Stimulated activated CD4-positive, alpha-beta T cell treated with anti-CD3 and anti-CD28 coated beads, Interleukin-12 subunit alpha, Interleukin-12 subunit beta, amount 100 ng/mL, for 48 hours (primary cell): ENCODE measurements at regions not wholly inside any gene's neighbourhood (a gene's known extent, or its start where the extent isn't known, plus 50 kb on each side); places are given as distances from the start of the nearest gene placed in this dataset.

Source experiments
- DNase-seq, 3 donors: peaks; one replicate each; pipeline ENCODE4 v3.0.0-alpha.2; 2020; ENCODE audit warnings: low read depth in 2 of 3, low spot score in 1 of 3

GRCh38 chr16:27679899-27680298, 130.0 kb downstream of the KATNIP start:
- DNase-seq: no peak

- DNase-seq: no peak
These were observed 131.7 kb downstream of the KATNIP start for GRCh38 chr16:27681681-27682080.

GRCh38 chr16:27684047-27684446, 134.1 kb downstream of the KATNIP start:
- DNase-seq: no peak

- DNase-seq: no peak
These were observed 135.9 kb downstream of the KATNIP start for GRCh38 chr16:27685807-27686206.

DNA sequence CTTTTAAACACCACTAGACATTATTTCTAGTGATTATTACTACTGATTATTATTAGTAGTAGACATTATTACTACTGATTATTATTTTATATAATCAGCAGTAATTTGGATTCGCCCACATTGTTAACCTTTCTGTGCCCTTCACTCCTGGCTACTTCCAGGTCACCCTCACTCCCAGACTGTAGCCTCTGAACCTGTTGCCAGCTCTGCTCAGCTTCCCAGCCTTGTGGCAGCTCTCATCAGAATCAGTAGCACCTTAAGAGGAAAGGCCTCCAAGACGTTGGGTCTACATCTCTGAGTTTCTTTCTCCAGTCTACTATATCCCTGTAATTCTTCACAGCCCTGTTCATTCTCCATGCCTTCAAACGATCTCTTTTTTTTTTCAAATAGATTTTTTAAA, 137.0 kb downstream of the KATNIP start:
- DNase-seq: no peak

DNA sequence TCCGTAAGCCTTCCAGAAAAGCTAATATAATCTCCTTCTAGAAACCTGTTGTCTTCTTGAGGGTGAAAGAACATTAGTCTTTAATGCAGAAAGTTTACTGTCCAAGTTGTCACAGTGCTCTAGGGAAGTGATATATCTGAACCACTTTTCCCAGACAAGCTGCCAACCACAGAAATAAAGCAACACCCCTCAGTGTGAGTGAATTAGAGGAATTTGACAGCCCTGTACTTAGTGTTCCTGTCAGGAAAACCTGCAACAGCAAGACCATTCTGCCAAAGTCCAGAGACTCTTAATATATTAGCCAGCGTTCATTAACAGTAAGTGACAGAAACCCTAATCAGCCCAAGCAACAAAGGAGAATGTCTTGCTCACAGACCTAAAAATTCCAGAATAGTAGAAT, 137.7 kb downstream of the KATNIP start:
- no peak for DNase-seq

GRCh38 chr16:27689711-27690110, 139.8 kb downstream of the KATNIP start:
- DNase-seq: no peak

- peak in 2 of 3 donors; percentile 5 to 15 for DNase-seq
These were observed 140.7 kb downstream of the KATNIP start for GRCh38 chr16:27690608-27691007.

DNA sequence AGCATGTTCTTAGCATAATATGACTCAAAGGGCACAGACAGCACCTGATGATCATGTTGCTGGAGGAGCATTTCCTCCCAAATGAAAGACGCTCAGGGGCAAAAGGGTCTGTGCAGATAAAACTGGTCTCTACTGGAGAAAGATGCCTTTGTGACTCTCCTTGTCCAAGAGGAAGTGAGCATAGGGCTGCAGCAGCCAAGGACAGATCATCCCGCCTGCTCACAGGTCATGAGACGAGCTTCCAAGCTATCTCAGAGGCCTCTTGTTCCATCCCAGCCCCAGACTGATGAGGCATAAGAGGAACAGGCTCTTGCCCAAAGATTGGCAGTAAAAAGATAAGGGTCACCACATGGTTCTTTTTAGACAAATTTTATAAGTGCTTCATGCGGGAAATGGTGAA, 141.8 kb downstream of the KATNIP start:
- no peak for DNase-seq

DNA sequence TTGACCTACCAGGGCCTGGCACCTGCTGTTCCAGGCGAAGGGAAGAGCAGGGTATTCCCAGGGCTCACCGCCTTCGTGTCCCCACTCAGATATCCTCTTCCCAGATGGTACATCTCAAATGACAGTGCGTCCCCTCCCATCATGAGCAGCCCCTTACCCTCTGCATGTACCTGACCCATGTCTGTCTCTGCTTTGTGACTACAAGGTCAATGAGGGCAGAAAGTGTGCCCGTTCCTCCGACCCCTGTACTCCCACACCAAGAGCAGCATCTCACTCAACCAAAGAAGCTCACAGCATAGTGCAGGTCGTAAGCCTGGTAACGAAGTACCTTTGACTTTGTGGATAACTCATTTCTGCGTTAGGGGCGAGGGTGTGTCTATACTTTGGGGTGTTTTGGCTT, 142.6 kb downstream of the KATNIP start:
- no peak for DNase-seq

- DNase-seq: no peak
These were observed 145.2 kb downstream of the KATNIP start for GRCh38 chr16:27695161-27695560.

- no peak for DNase-seq
These were observed 148.3 kb downstream of the KATNIP start for GRCh38 chr16:27698266-27698665.

GRCh38 chr16:27698746-27699145, 148.8 kb downstream of the KATNIP start:
- no peak for DNase-seq

DNA sequence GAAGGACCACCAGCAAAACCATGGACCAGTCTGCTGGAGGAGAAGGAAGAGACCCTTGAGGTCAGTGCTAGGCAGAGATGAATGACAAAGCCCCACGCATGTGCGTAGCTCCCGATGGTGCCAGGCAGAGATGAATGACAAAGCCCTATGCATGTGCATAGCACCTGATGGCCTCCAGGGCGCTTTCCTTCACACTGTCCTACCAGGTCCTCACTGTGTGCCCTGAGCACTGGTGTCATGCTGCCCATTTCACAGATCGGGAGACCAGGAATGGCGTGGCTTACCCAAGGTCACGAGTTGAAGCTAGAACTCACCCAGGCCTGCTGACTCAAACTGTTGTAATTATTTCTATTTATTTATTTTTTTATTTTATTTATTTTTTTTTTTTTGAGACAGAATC, 149.6 kb downstream of the KATNIP start:
- DNase-seq: no peak

GRCh38 chr16:27700304-27700995, 150.5 kb downstream of the KATNIP start:
- no peak for DNase-seq

- DNase-seq: no peak
These were observed 151.4 kb downstream of the KATNIP start for GRCh38 chr16:27701381-27701780.

DNA sequence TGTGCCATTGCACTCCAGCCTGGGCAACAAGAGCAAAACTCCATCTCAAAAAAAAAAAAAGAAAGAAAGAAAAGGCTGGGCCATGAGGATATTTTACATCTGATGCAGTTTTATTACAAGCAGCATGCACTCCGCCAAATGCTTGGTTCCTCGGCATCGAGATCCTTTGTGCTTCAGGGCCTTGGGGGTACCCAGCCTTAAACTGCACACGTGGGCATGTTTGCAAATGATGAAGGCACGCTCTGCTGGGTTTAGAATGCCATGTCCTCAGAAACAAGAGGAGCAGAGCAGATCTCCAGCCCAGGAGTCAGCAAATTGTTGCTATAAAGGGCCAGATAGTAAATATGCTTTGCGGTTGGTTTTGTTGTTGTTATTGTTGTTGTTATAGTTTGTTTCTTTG, 153.2 kb downstream of the KATNIP start:
- no peak for DNase-seq

DNA sequence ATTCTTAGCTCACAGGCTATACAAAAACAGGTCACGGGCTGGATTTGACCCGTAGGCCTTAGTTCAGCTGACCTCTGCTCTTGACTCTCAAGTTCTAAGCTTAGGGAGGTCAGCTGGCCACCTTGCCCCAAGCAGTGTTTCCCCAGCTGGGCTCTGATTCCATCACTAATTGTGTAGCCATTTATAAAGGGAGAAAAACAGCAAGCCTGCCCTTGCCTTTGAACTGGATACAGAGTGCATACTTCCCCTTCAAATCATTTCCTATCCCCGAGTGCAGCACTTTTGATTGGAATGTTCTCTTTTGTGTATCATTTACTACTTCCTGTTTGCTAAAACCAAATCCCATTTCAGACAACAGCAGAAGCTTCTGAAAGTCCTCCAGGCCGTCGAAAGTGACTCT, 153.6 kb downstream of the KATNIP start:
- no peak for DNase-seq

- no peak for DNase-seq
These were observed 154.3 kb downstream of the KATNIP start for GRCh38 chr16:27704252-27704651.

DNA sequence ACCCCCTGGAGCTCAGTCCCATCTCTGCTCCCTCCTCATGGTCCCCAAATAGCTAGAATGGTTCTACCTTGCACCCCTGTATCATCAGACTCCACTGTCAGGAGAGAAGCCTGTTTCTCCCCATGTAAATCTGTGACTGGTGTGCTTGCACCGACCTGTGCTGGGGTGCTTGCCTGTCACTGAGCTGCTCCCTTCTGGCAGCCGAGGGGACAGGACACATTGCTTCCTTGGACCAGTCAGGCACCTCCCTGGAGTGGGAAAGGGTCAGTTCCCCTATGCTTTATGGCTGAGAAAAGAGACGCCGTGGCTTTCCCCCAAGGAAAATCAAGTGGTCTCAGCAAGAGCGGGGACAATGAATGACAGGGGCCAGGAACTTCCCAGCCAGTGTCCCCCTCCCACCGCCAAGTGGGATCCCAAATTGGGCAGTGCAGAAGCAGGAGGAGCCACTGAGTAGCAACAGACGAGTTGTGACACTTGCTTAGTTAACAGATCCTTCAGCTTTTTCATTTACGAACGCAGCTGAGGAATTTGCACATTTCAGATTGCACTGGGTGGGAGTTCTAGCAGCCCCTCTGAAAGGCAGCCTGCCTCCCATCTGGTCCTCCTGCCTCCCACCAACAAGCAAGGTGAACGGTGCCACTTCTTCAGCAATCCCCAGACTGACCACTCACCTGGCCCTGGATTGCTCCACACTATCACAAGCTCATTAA, 156.4 kb downstream of the KATNIP start:
- DNase-seq: no peak

DNA sequence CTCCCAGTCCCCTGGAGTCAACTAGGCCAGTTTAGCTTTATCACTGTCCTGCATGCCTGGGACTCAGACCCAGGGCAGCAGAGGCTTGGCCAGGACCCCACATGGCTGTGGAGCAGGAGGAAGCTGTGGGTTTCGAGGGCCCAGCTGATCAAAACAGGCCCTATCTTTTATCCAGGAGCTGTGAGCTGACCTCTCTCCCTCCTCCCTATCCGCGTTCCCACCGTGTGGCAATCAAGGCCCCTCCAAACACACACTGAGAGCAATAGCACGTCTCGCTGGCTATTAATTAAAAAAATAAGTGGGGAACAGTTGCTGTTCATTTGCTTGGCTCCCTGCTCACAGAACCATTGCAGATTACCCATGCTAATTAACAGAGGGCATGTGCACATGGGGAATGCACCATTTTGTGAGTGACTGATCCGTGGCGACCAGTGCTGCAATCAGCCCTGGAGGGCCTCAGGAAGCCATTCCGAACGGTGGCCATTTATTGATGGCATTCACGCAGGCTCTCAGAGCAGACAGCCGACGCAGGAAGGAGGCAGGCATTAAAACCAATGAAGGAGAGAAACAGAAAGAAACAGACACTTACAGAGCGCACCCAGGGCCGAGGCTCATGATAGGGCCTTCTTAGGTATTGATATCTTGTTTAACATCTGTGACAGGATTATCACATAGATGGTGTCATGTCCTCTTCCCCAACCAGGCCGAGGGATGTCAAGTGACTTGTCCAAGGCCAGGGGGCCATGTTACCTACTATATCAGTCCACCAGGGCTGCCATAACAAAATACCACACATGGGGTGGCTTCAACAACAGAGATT, 157.1 kb downstream of the KATNIP start:
- no peak for DNase-seq

- DNase-seq: no peak
These were observed 158.7 kb downstream of the KATNIP start for GRCh38 chr16:27708651-27709050.
